Femur (tissue), 1 donor: ENCODE measurements at regions not wholly inside any gene's neighbourhood (a gene's known extent, or its start where the extent isn't known, plus 50 kb on each side); places are given as distances from the start of the nearest gene placed in this dataset.
A peak's percentile ranks its signal among the peaks of the same experiment; 100 is the strongest.
"Not testable (repeated sequence)": the region's sequence is repeated elsewhere in the genome, so short reads cannot be mapped to it uniquely, and the experiment has no call there.

Experiments
- DNase-seq: peaks from one replicate; pipeline ENCODE4 v3.0.0-alpha.2; 2017

DNA sequence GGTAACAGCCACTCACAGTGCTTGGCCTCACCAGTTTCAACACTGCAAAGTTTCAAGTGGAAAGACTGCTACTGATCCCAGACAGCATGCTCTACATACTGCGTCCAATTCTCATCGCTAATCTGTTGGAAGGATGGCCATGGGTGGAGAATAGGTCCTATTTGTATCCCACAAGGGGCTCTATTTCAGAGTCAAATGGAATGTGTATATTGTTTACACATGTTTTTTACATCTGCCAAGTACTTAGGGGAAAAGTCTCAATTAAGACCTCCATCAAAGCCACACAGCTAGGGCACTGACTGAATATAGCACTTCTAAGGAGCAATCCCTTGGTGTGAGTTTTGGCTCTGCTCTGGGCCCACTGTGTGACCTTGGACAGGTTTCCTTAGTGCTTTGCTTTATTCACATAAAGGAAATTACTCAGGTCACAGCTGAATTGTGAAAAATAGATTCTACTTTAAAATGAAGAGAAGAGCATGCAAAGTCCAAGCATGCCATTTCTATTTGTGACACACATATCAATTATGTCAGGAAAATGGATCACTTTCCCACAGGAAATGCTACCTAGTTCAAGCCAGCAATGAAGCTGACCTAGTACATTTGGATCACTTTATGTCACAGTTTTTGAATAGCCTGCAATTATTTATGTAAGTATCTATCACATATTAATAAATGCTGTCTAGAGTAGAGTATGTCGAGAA, 112.9 kb upstream of the STK17B start:
- peak; percentile 66 for DNase-seq

DNA sequence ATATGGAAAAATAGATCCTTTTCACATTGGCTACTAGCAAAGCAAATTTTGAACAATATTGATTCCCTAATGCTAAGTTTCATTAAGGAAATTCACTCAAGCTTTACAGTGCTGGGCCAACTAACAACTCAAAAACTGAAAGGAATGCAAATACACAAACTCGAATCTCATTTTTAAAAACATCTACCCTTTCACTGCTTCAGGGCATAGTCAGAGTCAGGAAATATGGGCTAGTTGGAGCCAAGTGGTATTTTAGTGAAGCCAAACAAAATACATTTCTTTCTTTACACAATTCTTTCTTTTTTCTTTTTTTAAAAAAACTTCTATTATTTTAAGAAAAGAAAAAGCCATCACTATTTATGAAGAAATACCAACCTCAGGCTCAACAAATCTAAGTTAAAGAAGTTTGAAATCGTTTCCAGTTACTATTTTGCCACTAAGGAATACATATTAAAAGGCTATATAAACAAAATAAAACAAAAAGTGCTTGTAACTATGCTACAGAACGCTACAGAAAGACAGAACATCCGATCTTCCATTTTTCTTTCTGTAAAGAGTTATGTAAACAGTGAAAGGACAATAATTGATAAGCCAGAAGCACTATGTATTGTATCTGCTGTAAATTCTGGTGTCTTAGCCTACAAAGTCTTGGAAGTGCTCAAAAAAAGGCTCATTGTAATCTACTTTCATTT, 113.6 kb upstream of the STK17B start:
- DNase-seq: no peak

- no peak for DNase-seq
Observed at GRCh38 chr2:196286821-196287220, 115.4 kb upstream of the STK17B start.

DNA sequence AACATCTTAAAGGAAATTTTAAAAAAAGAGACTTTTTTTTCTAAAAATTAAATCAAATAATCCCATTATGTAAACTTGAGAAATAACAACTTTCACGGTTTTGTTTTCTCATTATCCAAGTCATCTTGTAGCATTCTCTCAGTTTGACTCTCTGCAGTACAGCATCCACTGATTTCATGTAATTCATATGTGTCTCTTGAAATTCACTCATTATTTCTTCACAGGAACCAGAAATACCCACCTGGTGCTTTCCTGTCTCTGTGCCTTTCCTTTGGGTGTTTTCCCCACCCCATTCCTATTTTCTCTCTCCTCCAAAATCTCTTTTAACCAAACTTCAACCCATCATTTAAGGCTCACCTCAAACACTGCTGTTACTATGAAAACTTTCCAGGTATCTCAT, 116.1 kb upstream of the STK17B start:
- no peak for DNase-seq

DNA sequence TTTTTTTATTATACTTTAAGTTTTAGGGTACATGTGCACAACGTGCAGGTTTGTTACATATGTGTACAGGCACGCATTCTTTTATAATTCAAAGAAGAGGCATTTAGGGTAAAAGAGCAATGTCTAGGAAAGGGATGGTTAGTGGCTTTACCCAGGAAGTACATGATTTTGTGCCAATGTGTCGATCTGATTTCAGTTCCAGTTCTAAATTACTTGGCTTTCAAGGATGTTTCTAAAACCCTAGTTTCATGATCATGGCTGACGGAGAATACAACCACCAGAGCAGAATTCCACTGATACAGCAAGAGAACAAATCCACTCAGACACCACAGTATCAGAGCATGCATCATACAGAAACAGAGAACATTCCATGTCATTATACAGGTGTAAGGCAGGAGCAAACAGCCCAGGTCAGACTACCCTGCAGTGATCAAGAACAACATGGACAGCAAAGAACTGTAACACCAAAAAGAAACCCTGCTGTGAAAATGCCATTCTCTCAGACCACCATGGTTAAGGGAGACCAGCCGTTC, 116.7 kb upstream of the STK17B start:
- no peak for DNase-seq

DNA sequence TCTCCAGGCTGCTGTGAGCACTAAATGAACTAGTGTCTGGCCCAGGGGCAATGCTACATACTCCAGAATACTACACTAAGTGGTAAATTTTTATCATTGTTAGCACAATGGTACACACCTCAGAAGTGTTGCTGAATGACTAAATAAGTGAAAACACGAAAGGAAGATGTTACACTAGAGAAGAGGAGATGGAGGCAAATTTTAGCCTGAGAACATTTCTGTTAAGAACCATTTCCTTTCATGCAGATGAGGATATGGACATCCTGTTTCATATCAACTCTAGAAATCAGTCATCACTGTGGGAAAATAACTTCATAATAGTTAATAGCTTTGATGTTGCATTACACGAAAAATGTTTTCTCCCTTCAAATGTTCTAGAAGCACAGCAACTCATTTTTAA, 117.6 kb upstream of the STK17B start:
- no peak for DNase-seq

DNA sequence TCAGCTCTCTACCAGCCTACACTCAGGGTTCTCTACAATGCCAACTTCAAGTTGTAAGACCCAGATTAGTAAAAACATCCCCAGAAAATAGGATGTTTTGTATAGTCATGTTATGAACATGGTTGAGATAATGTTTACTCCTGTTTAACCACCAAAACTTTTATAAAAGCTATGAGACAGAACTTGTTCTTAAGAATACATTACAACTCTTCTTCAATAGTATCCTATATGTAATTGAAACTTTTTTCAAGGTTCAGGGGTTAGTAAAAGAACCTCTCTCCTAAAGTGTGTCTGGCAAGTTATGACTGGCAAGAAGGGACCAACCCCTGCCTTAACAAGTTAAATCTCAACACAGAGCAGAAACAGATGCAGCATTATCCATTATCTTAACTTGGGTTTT, 118.8 kb upstream of the STK17B start:
- DNase-seq: no peak

DNA sequence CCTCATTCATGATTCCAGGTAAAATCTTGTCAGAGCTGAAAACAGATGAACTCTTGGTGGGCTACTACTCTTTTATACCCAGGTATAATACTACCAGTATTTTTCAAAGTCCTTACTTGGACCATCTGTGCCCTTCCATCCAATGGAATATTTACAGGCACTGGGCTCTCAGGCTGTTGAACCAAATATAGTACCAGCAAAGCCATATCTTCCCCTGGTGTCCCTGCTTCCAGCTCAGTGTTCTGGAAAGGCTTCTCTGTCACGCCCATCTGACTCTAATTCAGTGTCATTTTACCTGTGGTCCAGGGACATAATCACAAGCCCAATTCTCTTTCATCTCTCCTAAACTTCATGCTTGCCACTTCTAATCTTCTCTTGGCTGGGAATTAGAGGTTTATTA, 119.2 kb upstream of the STK17B start:
- DNase-seq: no peak

- no peak for DNase-seq
Observed at GRCh38 chr2:196291426-196291825, 120.0 kb upstream of the STK17B start.

GRCh38 chr2:196291873-196292800, 120.8 kb upstream of the STK17B start:
- peak; percentile 55 for DNase-seq

DNA sequence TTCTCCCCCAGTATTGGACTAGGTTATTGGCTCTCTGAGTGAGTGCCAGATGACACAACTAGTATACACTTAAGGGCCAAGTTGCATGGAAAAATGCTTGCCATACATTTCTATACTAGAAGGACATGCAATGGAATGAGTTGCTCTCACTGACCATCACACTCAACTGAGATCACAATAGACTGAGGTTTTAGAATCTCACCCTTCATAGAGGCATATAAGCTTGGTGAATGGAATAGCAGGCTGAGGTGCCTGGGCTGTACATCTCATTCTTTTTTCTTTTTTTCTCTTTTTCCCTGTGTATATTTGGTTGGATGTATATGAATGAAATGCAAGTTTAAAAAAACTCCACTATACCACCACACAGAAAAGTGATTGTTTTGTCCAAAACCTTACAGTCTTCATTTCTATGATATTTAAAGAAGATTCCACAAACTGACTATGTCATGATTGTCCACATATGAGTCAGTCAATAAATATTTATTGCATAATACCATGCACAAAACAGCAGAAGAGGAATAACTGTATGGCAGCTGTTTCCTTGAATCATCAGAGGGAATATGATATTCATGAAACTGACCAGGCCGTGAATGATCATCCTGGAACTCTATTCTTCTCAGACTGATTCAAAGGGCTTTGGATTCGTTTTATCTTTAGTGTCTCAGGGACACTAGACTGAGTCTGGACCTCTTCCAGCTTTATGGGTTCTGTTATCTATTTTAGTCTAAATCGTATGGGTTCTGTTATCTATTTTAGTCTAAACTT, 122.6 kb upstream of the STK17B start:
- DNase-seq: no peak

- no peak for DNase-seq
Observed at GRCh38 chr2:196294516-196294909, 123.1 kb upstream of the STK17B start.

- DNase-seq: no peak
Observed at GRCh38 chr2:196295005-196295404, 123.6 kb upstream of the STK17B start.

GRCh38 chr2:196298106-196298723, 126.8 kb upstream of the STK17B start:
- not testable (repeated sequence) for DNase-seq

GRCh38 chr2:196307775-196308305, 136.5 kb upstream of the STK17B start:
- no peak for DNase-seq

DNA sequence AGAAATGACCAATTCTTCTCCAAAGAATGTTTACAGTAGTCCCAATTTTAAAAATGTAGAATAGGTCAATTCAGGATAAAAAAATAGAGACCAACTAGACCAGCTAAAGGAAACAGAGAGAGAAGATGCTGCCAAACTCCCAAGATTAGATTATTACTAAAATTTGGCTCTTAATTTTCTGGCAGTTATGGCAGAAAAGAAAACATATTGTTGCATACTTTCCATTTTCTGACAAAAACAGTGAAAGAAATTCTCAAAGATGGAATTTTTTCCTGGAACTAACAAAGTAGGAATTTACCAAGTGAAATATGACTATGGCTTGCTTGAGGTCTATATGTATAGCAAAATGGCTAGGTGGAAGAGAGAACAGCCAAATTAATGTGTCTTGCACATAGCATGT, 138.3 kb upstream of the STK17B start:
- DNase-seq: no peak

DNA sequence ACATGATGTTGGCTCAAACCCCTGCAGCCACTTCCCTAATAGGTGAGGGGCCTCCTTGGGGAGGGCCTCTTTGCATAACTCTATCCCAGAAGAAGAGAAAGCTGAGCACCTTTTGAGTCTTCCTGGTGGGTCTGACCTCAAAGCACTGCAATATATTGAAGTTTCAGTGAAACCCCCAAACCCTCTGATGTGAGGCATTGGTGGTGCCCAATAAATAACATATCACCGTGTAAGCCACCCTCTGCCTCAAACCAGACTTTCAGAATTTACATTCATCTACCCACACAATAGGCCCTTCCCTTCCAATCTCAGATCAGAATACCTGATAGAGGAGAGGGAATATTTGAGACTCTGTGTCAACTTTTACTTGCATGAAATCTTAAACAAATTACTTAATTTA, 142.8 kb upstream of the STK17B start:
- DNase-seq: no peak

DNA sequence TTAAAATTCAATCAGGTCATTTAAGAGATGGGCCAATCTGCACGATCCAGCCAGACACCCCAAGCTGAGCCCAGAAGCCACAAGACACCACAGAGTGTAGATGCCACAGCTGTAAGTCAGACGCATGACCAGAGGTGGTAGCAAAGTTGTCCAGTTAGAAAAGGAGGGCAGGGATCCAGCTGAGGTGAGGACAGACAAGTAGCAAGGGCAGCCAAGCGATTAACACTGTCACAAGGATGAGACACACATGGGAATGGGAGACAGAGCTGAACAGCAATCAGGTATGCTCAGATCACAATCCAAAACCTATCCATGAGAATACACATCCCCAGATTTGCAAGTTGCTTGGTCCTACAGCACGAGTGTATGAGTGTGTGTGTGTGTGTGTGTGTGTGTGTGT, 143.4 kb upstream of the STK17B start:
- DNase-seq: no peak

GRCh38 chr2:196315388-196316049, 144.1 kb upstream of the STK17B start:
- no peak for DNase-seq

DNA sequence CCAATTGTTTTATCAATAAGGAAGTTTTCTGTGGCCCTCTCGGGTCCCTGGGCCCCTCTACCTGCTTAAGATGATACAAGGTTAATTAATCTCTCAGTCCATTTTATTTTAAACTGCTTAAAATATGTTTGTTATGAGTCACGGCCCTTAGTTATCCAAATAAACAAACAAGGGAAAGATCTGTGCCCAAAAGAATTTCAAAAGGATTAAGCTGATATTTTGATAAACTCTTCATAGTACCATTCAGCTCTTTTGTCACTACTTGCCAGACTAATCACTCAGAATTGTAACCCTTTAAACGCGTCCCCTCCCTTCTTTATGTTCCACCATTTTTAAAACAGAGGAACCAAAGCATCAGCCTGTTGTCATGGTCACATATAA, 144.7 kb upstream of the STK17B start:
- DNase-seq: no peak
